ENCODE measurements at regions not wholly inside any gene's neighbourhood (a gene's known extent, or its start where the extent isn't known, plus 50 kb on each side); places are given as distances from the start of the nearest gene placed in this dataset.
"Not testable (repeated sequence)": the region's sequence is repeated elsewhere in the genome, so short reads cannot be mapped to it uniquely, and the experiment has no call there.

DNA sequence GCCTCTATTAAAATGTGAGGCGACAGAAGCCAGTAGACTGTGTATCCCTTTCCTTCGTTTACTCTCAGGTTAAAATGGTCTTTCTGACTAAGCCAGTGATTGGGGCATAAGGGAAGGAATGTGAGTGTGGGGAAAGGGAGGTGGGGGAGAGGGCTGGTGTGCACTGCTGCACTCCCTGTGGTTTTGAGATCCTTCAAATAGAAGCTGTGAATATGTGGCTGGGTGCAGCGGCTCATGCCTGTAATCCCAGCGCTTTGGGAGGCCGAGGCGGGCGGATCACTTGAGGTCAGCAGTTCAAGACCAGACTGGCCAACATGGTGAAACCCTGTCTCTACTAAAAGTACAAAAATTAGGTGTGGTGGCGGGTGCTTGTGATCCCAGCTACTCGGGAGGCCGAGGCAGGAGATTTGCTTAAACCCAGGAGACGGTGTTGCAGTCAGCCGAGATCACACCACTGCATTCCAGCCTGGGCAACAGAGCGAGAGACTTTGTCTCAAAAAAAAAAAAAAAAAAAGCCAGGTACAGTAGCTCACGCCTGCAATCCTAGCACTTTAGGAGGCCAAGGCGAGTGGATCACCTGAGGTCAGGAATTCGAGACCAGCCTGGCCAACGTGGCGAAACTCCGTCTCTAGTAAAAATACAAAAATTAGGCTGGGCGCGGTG is 78.8 kb downstream of the TOMM20 start:
- TF ChIP-seq POLR2A (IDR thresholded peaks at IDR 0.05; ENCODE audit: low read length); GATA1 (IDR thresholded peaks at IDR 0.05; ENCODE audit: low read depth, low read length): not testable (repeated sequence)
